ENCODE measurements at regions not wholly inside any gene's neighbourhood (a gene's known extent, or its start where the extent isn't known, plus 50 kb on each side); places are given as distances from the start of the nearest gene placed in this dataset.

DNA sequence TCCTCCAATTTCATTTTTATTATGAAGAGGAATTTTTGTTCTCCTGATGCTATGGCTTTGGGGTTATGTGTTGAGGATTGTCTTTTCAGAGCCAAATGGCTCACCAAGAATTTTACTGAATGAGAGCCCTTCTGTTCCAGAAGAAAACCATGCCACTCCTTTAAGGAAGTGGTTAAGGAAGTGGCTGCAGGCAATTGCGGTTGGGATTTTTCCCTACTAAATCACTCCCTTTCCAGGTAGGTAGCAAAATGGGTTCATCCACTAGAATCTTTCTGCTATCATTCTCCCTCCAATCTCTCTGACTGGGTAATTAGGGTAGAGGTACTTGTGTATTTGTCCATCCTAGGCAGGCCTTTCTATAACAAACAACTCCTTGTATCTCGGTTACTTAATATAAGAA lies 163.1 kb downstream of the TTC8 start:
- H3K4me3 ChIP-seq: no peak overlapping the region
- DNase-seq (ENCODE audit: low spot score in 2 of 2): no peak
- H3K36me3 ChIP-seq: no peaks in the 10 kb centered on the region
- H3K27ac ChIP-seq: no peak overlapping the region
- H3K27me3 ChIP-seq: no peaks in the 10 kb centered on the region
- peaks cover 0 to 2% of the 10 kb centered on the region in 2 donors for H3K9me3 ChIP-seq
- TF ChIP-seq, protein P1, sequence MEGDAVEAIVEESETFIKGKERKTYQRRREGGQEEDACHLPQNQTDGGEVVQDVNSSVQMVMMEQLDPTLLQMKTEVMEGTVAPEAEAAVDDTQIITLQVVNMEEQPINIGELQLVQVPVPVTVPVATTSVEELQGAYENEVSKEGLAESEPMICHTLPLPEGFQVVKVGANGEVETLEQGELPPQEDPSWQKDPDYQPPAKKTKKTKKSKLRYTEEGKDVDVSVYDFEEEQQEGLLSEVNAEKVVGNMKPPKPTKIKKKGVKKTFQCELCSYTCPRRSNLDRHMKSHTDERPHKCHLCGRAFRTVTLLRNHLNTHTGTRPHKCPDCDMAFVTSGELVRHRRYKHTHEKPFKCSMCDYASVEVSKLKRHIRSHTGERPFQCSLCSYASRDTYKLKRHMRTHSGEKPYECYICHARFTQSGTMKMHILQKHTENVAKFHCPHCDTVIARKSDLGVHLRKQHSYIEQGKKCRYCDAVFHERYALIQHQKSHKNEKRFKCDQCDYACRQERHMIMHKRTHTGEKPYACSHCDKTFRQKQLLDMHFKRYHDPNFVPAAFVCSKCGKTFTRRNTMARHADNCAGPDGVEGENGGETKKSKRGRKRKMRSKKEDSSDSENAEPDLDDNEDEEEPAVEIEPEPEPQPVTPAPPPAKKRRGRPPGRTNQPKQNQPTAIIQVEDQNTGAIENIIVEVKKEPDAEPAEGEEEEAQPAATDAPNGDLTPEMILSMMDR (IDR thresholded peaks at IDR 0.05): no peak
- TF ChIP-seq POLR2A (IDR thresholded peaks at IDR 0.05): no peak
- no peak for TF ChIP-seq POLR2AphosphoS5 (IDR thresholded peaks at IDR 0.05)
- no peaks in the 10 kb centered on the region for H3K4me1 ChIP-seq
- intact Hi-C loops (cut with DNase I; ENCODE audit: low total_unique reads): no loop called here

- H3K36me3 ChIP-seq: no peaks in the 10 kb centered on the region
- TF ChIP-seq, protein P1 (IDR thresholded peaks at IDR 0.05): no peak
- TF ChIP-seq POLR2A (IDR thresholded peaks at IDR 0.05) (no peak), POLR2AphosphoS5 (IDR thresholded peaks at IDR 0.05) (no peak)
Observed at GRCh38 chr14:88989911-88990310, 165.5 kb downstream of the TTC8 start.

GRCh38 chr14:88990856-88991255 lies 166.4 kb downstream of the TTC8 start:
- intact Hi-C loops (cut with DNase I; ENCODE audit: low total_unique reads): no loop called here
- TF ChIP-seq POLR2A (IDR thresholded peaks at IDR 0.05): no peak
- TF ChIP-seq, protein P1 (IDR thresholded peaks at IDR 0.05): no peak
- TF ChIP-seq POLR2AphosphoS5 (IDR thresholded peaks at IDR 0.05): no peak
- Histone ChIP-seq H3K36me3 (no peaks in the 10 kb centered on the region), H3K4me3 (no peak overlapping the region), H3K9me3 (peaks cover 0 to 3% of the 10 kb centered on the region in 2 donors), H3K27me3 (no peaks in the 10 kb centered on the region), H3K27ac (no peak overlapping the region), H3K4me1 (no peaks in the 10 kb centered on the region)
- DNase-seq (ENCODE audit: low spot score in 2 of 2): no peak

More at GRCh38 chr14:88989911-88990310, 165.5 kb downstream of the TTC8 start:
- DNase-seq (ENCODE audit: low spot score in 2 of 2): no peak
- Histone ChIP-seq H3K9me3 (peaks cover 0 to 3% of the 10 kb centered on the region in 2 donors), H3K27me3 (no peaks in the 10 kb centered on the region), H3K27ac (no peak overlapping the region), H3K4me3 (no peak overlapping the region), H3K4me1 (no peaks in the 10 kb centered on the region)
- intact Hi-C loops (cut with DNase I; ENCODE audit: low total_unique reads): no loop called here

GRCh38 chr14:88992011-88992410 lies 167.6 kb downstream of the TTC8 start:
- intact Hi-C loops (cut with DNase I; ENCODE audit: low total_unique reads): no loop called here
- Histone ChIP-seq H3K36me3 (no peaks in the 10 kb centered on the region), H3K27me3 (no peaks in the 10 kb centered on the region), H3K9me3 (peaks cover 0 to 3% of the 10 kb centered on the region in 2 donors), H3K27ac (no peak overlapping the region), H3K4me1 (no peaks in the 10 kb centered on the region), H3K4me3 (no peak overlapping the region)
- TF ChIP-seq, protein P1 (IDR thresholded peaks at IDR 0.05): no peak
- TF ChIP-seq POLR2AphosphoS5 (IDR thresholded peaks at IDR 0.05) (no peak), POLR2A (IDR thresholded peaks at IDR 0.05) (no peak)
- no peak for DNase-seq (ENCODE audit: low spot score in 2 of 2)

DNA sequence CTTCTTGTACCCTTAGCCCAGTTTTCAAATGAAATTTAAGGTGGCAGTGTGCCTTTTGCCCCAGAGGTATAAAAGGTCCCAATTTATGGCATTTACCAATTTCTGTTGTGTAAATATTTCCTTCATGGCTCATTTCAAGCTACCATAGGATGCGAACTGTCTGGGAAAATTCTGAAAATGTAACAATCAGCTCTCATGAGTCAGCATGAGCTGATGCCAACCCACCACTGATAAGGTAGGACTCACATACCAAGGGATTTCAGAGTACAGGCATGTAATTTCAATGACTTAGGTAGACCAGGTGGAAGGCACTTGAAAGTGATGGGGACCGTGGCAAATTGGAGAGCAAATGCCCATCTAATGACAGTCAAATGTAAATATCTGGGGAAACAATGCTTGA lies 169.5 kb downstream of the TTC8 start:
- no peaks in the 10 kb centered on the region for H3K36me3 ChIP-seq
- intact Hi-C loops (cut with DNase I; ENCODE audit: low total_unique reads): no loop called here
- H3K27ac ChIP-seq: no peak overlapping the region
- no peak for TF ChIP-seq POLR2AphosphoS5 (IDR thresholded peaks at IDR 0.05)
- TF ChIP-seq, protein P1 (IDR thresholded peaks at IDR 0.05): no peak
- no peak for TF ChIP-seq POLR2A (IDR thresholded peaks at IDR 0.05)
- DNase-seq (ENCODE audit: low spot score in 2 of 2): no peak
- peaks cover 0 to 3% of the 10 kb centered on the region in 2 donors for H3K9me3 ChIP-seq
- no peaks in the 10 kb centered on the region for H3K4me1 ChIP-seq
- no peaks in the 10 kb centered on the region for H3K27me3 ChIP-seq
- H3K4me3 ChIP-seq: no peak overlapping the region

Measured in breast epithelium (tissue), 4 donors.